Loucy (cell line): ENCODE measurements at regions not wholly inside any gene's neighbourhood (a gene's known extent, or its start where the extent isn't known, plus 50 kb on each side); places are given as distances from the start of the nearest gene placed in this dataset.

Experiments used
- H2AFZ ChIP-seq: fragments of 200-600 bp; sonication (generic); 2 replicates; pipeline ENCODE4 v1.6.0; 2016; ENCODE audit warnings: antibody characterized with exemption, mild to moderate bottlenecking, low read length, moderate library complexity
- H3F3A ChIP-seq: fragments of 200-600 bp; 2 replicates; pipeline ENCODE4 v1.6.0; 2016; ENCODE audit warnings: antibody characterized with exemption, low read depth, mild to moderate bottlenecking
- H3K27me3 ChIP-seq: fragments of 200-600 bp; sonication (generic); 2 replicates; pipeline ENCODE4 v1.6.1; 2014; ENCODE audit warnings: low read length, mild to moderate bottlenecking; ENCODE audit not compliant: insufficient read depth, poor library complexity, severe bottlenecking
- H3K36me3 ChIP-seq: fragments of 200-600 bp; sonication (generic); 2 replicates; pipeline ENCODE4 v1.6.1; 2016; ENCODE audit warnings: low read length; ENCODE audit not compliant: insufficient read depth
- H3K4me1 ChIP-seq: fragments of 200-600 bp; sonication (generic); 2 replicates; pipeline ENCODE4 v1.5.1; 2014; ENCODE audit warnings: low read length, mild to moderate bottlenecking; ENCODE audit not compliant: insufficient read depth, poor library complexity, severe bottlenecking
- H3K4me2 ChIP-seq: fragments of 200-600 bp; sonication (generic); 2 replicates; pipeline ENCODE4 v1.6.0; 2014; ENCODE audit warnings: antibody characterized with exemption, low read length, low read depth, mild to moderate bottlenecking; ENCODE audit not compliant: poor library complexity, severe bottlenecking
- H3K4me3 ChIP-seq: fragments of 200-600 bp; sonication (generic); 2 replicates; pipeline ENCODE4 v1.5.1; 2014; ENCODE audit warnings: low read length, mild to moderate bottlenecking, mixed read lengths; ENCODE audit not compliant: poor library complexity, severe bottlenecking
- H3K79me2 ChIP-seq: fragments of 200-600 bp; sonication (generic); 2 replicates; pipeline ENCODE4 v1.6.1; 2014; ENCODE audit warnings: low read length; ENCODE audit not compliant: insufficient read depth
- H3K9ac ChIP-seq: fragments of 200-600 bp; sonication (generic); 2 replicates; pipeline ENCODE4 v1.6.0; 2014; ENCODE audit warnings: mild to moderate bottlenecking, low read depth, low read length, moderate library complexity; ENCODE audit not compliant: poor library complexity, severe bottlenecking
- H3K9me2 ChIP-seq: fragments of 200-600 bp; sonication (generic); replicated peaks from 2 replicates; pipeline ENCODE4 v1.6.1; 2016; ENCODE audit warnings: low read depth, low read length, mixed read lengths
- H3K9me3 ChIP-seq: fragments of 200-600 bp; sonication (generic); 2 replicates; pipeline ENCODE4 v1.6.1; 2014; ENCODE audit warnings: mild to moderate bottlenecking, antibody characterized with exemption, low read length, low read depth; ENCODE audit not compliant: insufficient read depth
- H4K20me1 ChIP-seq: fragments of 200-600 bp; sonication (generic); 2 replicates; pipeline ENCODE4 v1.6.0; 2014; ENCODE audit warnings: antibody characterized with exemption, low read length, mild to moderate bottlenecking; ENCODE audit not compliant: insufficient read depth, poor library complexity, severe bottlenecking
- EZH2phosphoT487 ChIP-seq: fragments of 200-600 bp; IDR thresholded peaks from 2 replicates; pipeline ENCODE4 v1.6.1; 2018; ENCODE audit warnings: antibody characterized with exemption, mild to moderate bottlenecking, moderate library complexity, borderline replicate concordance
- TF ChIP-seq, protein P1 (sequence below): fragments of 200-600 bp; sonication (generic); conservative IDR thresholded peaks from 2 replicates; pipeline ENCODE4 v1.5.1; 2014; ENCODE audit warnings: mild to moderate bottlenecking, antibody characterized with exemption, low read length

DNA sequence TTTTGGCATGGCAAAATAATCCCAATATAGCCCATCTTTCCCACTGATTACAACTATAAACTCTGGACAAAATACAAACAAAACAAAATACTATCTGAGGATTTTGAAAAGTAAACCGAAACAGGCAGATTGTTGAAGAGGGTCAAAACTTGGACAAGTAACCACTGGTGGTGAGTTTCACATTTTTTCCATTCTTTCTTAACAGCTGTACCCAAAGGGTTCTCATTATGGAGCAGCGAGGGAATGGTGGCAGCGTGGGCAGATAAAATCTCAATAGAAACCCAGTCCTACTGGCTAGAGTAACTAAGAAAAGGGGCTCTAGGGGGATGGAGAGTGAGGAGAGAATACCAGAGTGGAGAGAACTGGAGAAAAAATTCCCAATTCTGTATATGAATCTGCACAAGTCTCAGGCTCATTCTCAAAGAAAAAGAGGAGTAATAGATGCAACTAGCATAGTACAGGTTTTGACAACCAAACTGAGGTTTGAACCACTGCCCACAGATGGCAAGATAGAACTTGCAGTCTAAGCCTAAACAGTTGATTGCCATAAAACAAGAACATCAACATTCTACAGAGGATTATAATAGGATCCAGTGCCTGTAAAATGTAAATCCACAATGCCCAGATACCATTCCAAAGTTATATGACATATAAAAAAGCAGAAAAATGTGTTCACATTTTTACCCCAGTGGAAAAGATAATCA lies 284.5 kb downstream of the KCNRG start:
- H3K27me3 ChIP-seq = no peaks in the 10 kb centered on the region
- TF ChIP-seq, protein P1, sequence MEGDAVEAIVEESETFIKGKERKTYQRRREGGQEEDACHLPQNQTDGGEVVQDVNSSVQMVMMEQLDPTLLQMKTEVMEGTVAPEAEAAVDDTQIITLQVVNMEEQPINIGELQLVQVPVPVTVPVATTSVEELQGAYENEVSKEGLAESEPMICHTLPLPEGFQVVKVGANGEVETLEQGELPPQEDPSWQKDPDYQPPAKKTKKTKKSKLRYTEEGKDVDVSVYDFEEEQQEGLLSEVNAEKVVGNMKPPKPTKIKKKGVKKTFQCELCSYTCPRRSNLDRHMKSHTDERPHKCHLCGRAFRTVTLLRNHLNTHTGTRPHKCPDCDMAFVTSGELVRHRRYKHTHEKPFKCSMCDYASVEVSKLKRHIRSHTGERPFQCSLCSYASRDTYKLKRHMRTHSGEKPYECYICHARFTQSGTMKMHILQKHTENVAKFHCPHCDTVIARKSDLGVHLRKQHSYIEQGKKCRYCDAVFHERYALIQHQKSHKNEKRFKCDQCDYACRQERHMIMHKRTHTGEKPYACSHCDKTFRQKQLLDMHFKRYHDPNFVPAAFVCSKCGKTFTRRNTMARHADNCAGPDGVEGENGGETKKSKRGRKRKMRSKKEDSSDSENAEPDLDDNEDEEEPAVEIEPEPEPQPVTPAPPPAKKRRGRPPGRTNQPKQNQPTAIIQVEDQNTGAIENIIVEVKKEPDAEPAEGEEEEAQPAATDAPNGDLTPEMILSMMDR = no peak
- TF ChIP-seq EZH2phosphoT487 = no peak
- H3K79me2 ChIP-seq = peaks cover 64% of the 10 kb centered on the region

DNA sequence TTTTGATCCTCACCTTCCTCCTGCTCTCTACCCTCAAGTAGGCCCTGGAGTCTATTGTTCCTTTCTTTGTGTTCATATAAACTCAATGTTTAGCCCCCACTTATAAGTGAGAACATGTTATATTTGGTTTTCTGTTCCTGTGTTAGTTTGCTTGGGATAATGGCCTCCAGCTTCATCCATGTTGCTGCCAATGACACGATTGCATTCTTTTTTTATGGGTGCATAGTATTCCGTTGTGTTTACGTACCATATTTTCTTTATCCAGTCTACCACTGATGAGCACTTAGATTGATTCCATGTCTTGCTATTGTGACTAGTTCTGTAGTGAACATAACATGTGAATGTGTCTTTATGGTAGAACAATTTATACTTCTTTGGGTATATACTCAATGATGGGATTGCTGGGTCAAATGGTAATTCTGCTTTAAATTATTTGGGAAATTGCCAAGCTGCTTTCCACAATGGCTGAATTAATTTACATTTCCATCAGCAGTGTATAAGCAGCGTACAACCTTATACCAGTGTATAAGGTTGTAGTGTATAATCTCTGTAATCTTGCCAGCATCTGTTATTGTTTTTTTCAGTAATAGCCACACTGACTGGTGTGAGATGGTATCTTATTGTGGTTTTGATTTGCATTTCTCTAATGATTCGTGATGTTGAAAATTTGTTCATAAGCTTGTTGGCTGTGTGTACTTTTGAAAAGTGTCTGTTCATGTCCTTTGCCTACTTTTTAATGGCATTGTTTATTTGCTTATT lies 288.9 kb downstream of the KCNRG start:
- no peaks in the 10 kb centered on the region for H3K27me3 ChIP-seq
- H3K79me2 ChIP-seq = peaks cover 76% of the 10 kb centered on the region
- H3K4me2 ChIP-seq = no peak overlapping the region
- H3K4me3 ChIP-seq = no peak overlapping the region
- H3K9ac ChIP-seq = no peak overlapping the region
- H3K36me3 ChIP-seq = 0 out of 2 replicates have a peak, but pooled peaks cover 2% of the 10 kb centered on the region
- 0 out of 2 replicates have a peak, but pooled peaks cover 5% of the 10 kb centered on the region for H3K9me3 ChIP-seq
- H2AFZ ChIP-seq = no peak overlapping the region
- peaks cover 34% of the 10 kb centered on the region for H3K4me1 ChIP-seq
- H4K20me1 ChIP-seq = peaks cover 10% of the 10 kb centered on the region
- no peak for TF ChIP-seq EZH2phosphoT487
- TF ChIP-seq, protein P1 = no peak
- no peaks in the 10 kb centered on the region for H3F3A ChIP-seq
- no peaks in the 10 kb centered on the region for H3K9me2 ChIP-seq

More for the DNA sequence above, 284.5 kb downstream of the KCNRG start:
- Histone ChIP-seq H3F3A (no peaks in the 10 kb centered on the region), H3K4me1 (peaks cover 25% of the 10 kb centered on the region), H3K36me3 (0 out of 2 replicates have a peak, but pooled peaks cover 2% of the 10 kb centered on the region), H3K4me3 (no peak overlapping the region), H4K20me1 (peaks cover 10% of the 10 kb centered on the region), H3K9me3 (no peaks in the 10 kb centered on the region), H2AFZ (no peak overlapping the region), H3K9ac (no peak overlapping the region), H3K4me2 (no peak overlapping the region), H3K9me2 (no peaks in the 10 kb centered on the region)

- Histone ChIP-seq H3K27me3 (no peaks in the 10 kb centered on the region), H3K9me3 (0 out of 2 replicates have a peak, but pooled peaks cover 5% of the 10 kb centered on the region), H2AFZ (no peak overlapping the region), H3K79me2 (peaks cover 62% of the 10 kb centered on the region), H4K20me1 (peaks cover 8% of the 10 kb centered on the region), H3K4me3 (no peak overlapping the region), H3K36me3 (0 out of 2 replicates have a peak, but pooled peaks cover 2% of the 10 kb centered on the region), H3K4me1 (peaks cover 42% of the 10 kb centered on the region), H3F3A (peaks cover 4% of the 10 kb centered on the region; the same call in 1 of the 2 replicates), H3K9ac (no peak overlapping the region), H3K4me2 (no peak overlapping the region), H3K9me2 (no peaks in the 10 kb centered on the region)
- no peak for TF ChIP-seq EZH2phosphoT487
- TF ChIP-seq, protein P1 = no peak
Measured at GRCh38 chr13:50306156-50306555, 290.9 kb downstream of the KCNRG start.
